ENCODE measurements at regions not wholly inside any gene's neighbourhood (a gene's known extent, or its start where the extent isn't known, plus 50 kb on each side); places are given as distances from the start of the nearest gene placed in this dataset.

- Histone ChIP-seq H4K8ac (ENCODE audit: extremely low read depth, insufficient read depth, low read length) (peak overlapping the region; percentile 38; the same call in 1 of the 2 replicates), H3K9ac (replicated peaks in 1 of 4; ENCODE audit: extremely low read depth in 1 of 4, low read depth in 3 of 4, low read length in 3 of 4) (no peak overlapping the region), H3K18ac (ENCODE audit: extremely low read depth, low read length) (no peak overlapping the region), H3K23ac (ENCODE audit: insufficient read length) (no peak overlapping the region), H4K91ac (replicated peaks; ENCODE audit: insufficient read length, low read length) (no peak overlapping the region), H2BK5ac (ENCODE audit: low read depth, low read length) (no peak overlapping the region), H4K20me1 (replicated peaks in 1 of 2; ENCODE audit: control insufficient read depth in 1 of 2, insufficient read depth in 2 of 2, low read length in 2 of 2) (no peaks in the 10 kb centered on the region), H2AFZ (ENCODE audit: low read length) (no peak overlapping the region), H3K27ac (ENCODE audit: low read depth, low read length) (no peak overlapping the region), H3K23me2 (ENCODE audit: low read depth, low read length) (no peaks in the 10 kb centered on the region), H2BK15ac (ENCODE audit: low read length) (no peak overlapping the region), H2BK120ac (replicated peaks; ENCODE audit: low read depth, low read length) (no peak overlapping the region), H2AK5ac (ENCODE audit: low read depth, low read length) (no peak overlapping the region), H3K4ac (replicated peaks; ENCODE audit: insufficient read length, low read depth, low read length) (no peak overlapping the region), H3K9me3 (ENCODE audit: insufficient read depth in 2 of 2, low read depth in 1 of 2, low read length in 1 of 2) (no peaks in the 10 kb centered on the region), H3K36me3 (ENCODE audit: control insufficient read depth in 2 of 4, insufficient read depth in 4 of 4, low read length in 3 of 4) (no peaks in the 10 kb centered on the region), H3K56ac (replicated peaks; ENCODE audit: insufficient read length, low read depth, low read length) (no peak overlapping the region), H3K4me1 (replicated peaks in 1 of 4; ENCODE audit: control insufficient read depth in 3 of 4, insufficient read depth in 4 of 4, low read length in 3 of 4) (no peaks in the 10 kb centered on the region), H2BK12ac (ENCODE audit: low read depth, low read length) (no peak overlapping the region), H2BK20ac (ENCODE audit: low read length) (no peak overlapping the region), H3K4me2 (ENCODE audit: insufficient read depth in 1 of 2, low read depth in 2 of 2, low read length in 2 of 2) (no peak overlapping the region), H3K79me1 (ENCODE audit: low read depth, low read length) (no peaks in the 10 kb centered on the region), H3K79me2 (ENCODE audit: control insufficient read depth in 1 of 2, insufficient read depth in 2 of 2, low read length in 2 of 2) (no peaks in the 10 kb centered on the region), H3K14ac (ENCODE audit: insufficient read length) (no peak overlapping the region), H3K27me3 (replicated peaks in 1 of 4; ENCODE audit: control insufficient read depth in 3 of 4, extremely low read depth in 1 of 4, insufficient read depth in 3 of 4, low read length in 3 of 4) (0 out of 7 replicates have a peak, but pooled peaks cover 0 to 4% (median under 1%) of the 10 kb centered on the region in 4 experiments), H3K4me3 (ENCODE audit: extremely low read depth in 1 of 4, insufficient read depth in 2 of 4, low read depth in 3 of 4, low read length in 4 of 4) (no peak overlapping the region), H4K5ac (ENCODE audit: insufficient read length, low read depth, low read length) (no peak overlapping the region)
- TF ChIP-seq NANOG (IDR thresholded peaks at IDR 0.05; ENCODE audit: insufficient read depth, low read depth, low read length, poor library complexity, severe bottlenecking) (no peak), ZNF274 (IDR thresholded peaks at IDR 0.05; ENCODE audit: borderline replicate concordance, extremely low read depth, low read length) (no peak), CBX8 (IDR thresholded peaks at IDR 0.05; ENCODE audit: borderline replicate concordance, low read depth, low read length) (no peak), EGR1 (IDR thresholded peaks at IDR 0.05; ENCODE audit: borderline replicate concordance, low read depth, low read length) (no peak), RFX5 (IDR thresholded peaks at IDR 0.05; ENCODE audit: borderline replicate concordance, low read depth, low read length) (no peak), TCF12 (IDR thresholded peaks at IDR 0.05; ENCODE audit: low read depth, low read length) (no peak), CTBP2 (IDR thresholded peaks at IDR 0.05; ENCODE audit: borderline replicate concordance, insufficient read depth, insufficient read length, low read length) (no peak), ATF2 (IDR thresholded peaks at IDR 0.05; ENCODE audit: low read length) (no peak)
- POLR2A ChIA-PET (ENCODE audit: partially characterized antibody): no interaction called here
- DNase-seq (ENCODE audit: low read depth in 1 of 2, low spot score in 2 of 2) (no peak), FAIRE-seq (no peak)
- CTCF ChIA-PET (ENCODE audit: partially characterized antibody): no interaction called here
- WGBS, 2 experiments (ENCODE audit: extremely low coverage in 1 of 2, insufficient coverage in 1 of 2, insufficient read length in 1 of 2, insufficient replicate concordance in 2 of 2, low coverage in 1 of 2, low lambda C conversion rate in 2 of 2, missing lambda C conversion rate in 1 of 2): 87% methylated on average over 6 of the region's 7 CpGs; no CpG with 5 or more reads in 1 of the 2 experiments
Measured at GRCh38 chr13:112136095-112136494, 69.1 kb downstream of the SOX1 start.
